HEK293 (cell line): ENCODE measurements at regions not wholly inside any gene's neighbourhood (a gene's known extent, or its start where the extent isn't known, plus 50 kb on each side); places are given as distances from the start of the nearest gene placed in this dataset.

Experiments
- CTCF ChIP-seq: fragments of 450-650 bp; formaldehyde crosslinking; IDR thresholded peaks from 2 replicates; pipeline ENCODE4 v1.5.1; 2016; ENCODE audit warnings: missing biosample characterization, missing genetic modification characterization
- REST ChIP-seq: fragments of 450-650 bp; formaldehyde crosslinking; IDR thresholded peaks from 2 replicates; pipeline ENCODE4 v1.5.1; 2016; ENCODE audit warnings: missing biosample characterization, missing genetic modification characterization
- YY1 ChIP-seq: fragments of 450-650 bp; formaldehyde crosslinking; IDR thresholded peaks from 2 replicates; pipeline ENCODE4 v1.5.1; 2018; ENCODE audit warnings: missing biosample characterization, missing genetic modification characterization
- ZNF558 ChIP-seq: fragments of 450-650 bp; formaldehyde crosslinking; IDR thresholded peaks from 2 replicates; pipeline ENCODE4 v1.5.1; 2016; ENCODE audit warnings: missing biosample characterization, missing genetic modification characterization

- TF ChIP-seq ZNF558 (no peak), CTCF (tag by site-specific recombination) (no peak), REST (tag by site-specific recombination) (no peak), YY1 (tag by site-specific recombination) (no peak)
Observed at GRCh38 chr10:37003126-37003525, 122.3 kb upstream of the ANKRD30A start.
